CD4-positive, alpha-beta T cell (primary cell): ENCODE measurements at regions not wholly inside any gene's neighbourhood (a gene's known extent, or its start where the extent isn't known, plus 50 kb on each side); places are given as distances from the start of the nearest gene placed in this dataset.

ENCODE experiments used
- ATAC-seq: fragments of 200-7000 bp; cut with Tn5 transposase; one replicate; pipeline ENCODE4 v1.10.0; 2022; ENCODE audit warnings: mild to moderate bottlenecking; ENCODE audit not compliant: poor library complexity
- CTCF ChIA-PET: fragments of 350-600 bp; sonication (Branson Sonifier 250); formaldehyde crosslinking; loops from one replicate; lab custom pipeline; 2021; ENCODE audit warnings: antibody characterized with exemption, inconsistent platforms; lab: Charles Lee
- POLR2A ChIA-PET: fragments of 350-600 bp; sonication (Branson Sonifier 250); formaldehyde crosslinking; loops from one replicate; lab custom pipeline; 2021; ENCODE audit warnings: antibody characterized with exemption, inconsistent platforms; lab: Charles Lee
- DNase-seq, 14 experiments: peaks; one replicate each; pipeline ENCODE4 v3.0.0-alpha.2; 2013 to 2020; ENCODE audit warnings: mixed read lengths in 2 of 14
- H3K27ac ChIP-seq, 2 donors: one replicate each; pipeline versions ENCODE4 v1.5.1 to v1.7.0; 2013; ENCODE audit warnings: low read length in 2 of 2, low read depth in 1 of 2, mild to moderate bottlenecking in 1 of 2
- H3K27me3 ChIP-seq, 2 experiments: 1 replicate in 1 of 2; 2 replicates in 1 of 2; pipeline versions ENCODE4 v1.6.1 to v1.7.0; 2013; ENCODE audit warnings: low read length in 2 of 2, control low read depth in 1 of 2, mild to moderate bottlenecking in 1 of 2, moderate library complexity in 1 of 2; ENCODE audit not compliant: insufficient read depth in 2 of 2, control insufficient read depth in 1 of 2
- H3K36me3 ChIP-seq: one replicate; pipeline ENCODE4 v1.6.1; 2013; ENCODE audit warnings: low read length, control low read depth; ENCODE audit not compliant: insufficient read depth
- H3K4me1 ChIP-seq: one replicate; pipeline ENCODE4 v1.6.1; 2013; ENCODE audit warnings: low read length, control low read depth; ENCODE audit not compliant: insufficient read depth
- H3K4me3 ChIP-seq: one replicate; pipeline ENCODE4 v1.5.1; 2013; ENCODE audit warnings: mild to moderate bottlenecking, low read length, moderate library complexity
- H3K9me3 ChIP-seq, 2 experiments: 1 replicate in 1 of 2; 2 replicates in 1 of 2; pipeline versions ENCODE4 v1.6.1 to v1.7.0; 2013; ENCODE audit warnings: low read length in 2 of 2, mild to moderate bottlenecking in 2 of 2, control low read depth in 1 of 2, moderate library complexity in 1 of 2; ENCODE audit not compliant: control insufficient read depth in 1 of 2, insufficient read depth in 1 of 2
- H3K27ac Mint-ChIP-seq: one replicate; pipeline ENCODE4 v1.8.0; 2020; ENCODE audit warnings: mixed read lengths
- H3K27me3 Mint-ChIP-seq: one replicate; pipeline ENCODE4 v1.8.0; 2021; ENCODE audit warnings: mixed read lengths
- H3K36me3 Mint-ChIP-seq: one replicate; pipeline ENCODE4 v1.8.0; 2021; ENCODE audit warnings: low read depth, mixed read lengths
- H3K4me1 Mint-ChIP-seq: one replicate; pipeline ENCODE4 v1.8.0; 2021; ENCODE audit warnings: low read depth, mixed read lengths
- H3K4me3 Mint-ChIP-seq: one replicate; pipeline ENCODE4 v1.8.0; 2020; ENCODE audit warnings: mild to moderate bottlenecking, mixed read lengths
- H3K9me3 Mint-ChIP-seq: one replicate; pipeline ENCODE4 v1.8.0; 2020; ENCODE audit warnings: mixed read lengths
- CTCF ChIP-seq: fragments of 200-600 bp; IDR thresholded peaks from one replicate; pipeline ENCODE4 v1.8.0; 2022; ENCODE audit warnings: antibody characterized with exemption, mild to moderate bottlenecking
- intact Hi-C, 2 experiments: fragments of 100-400 bp; cut with DNase I in 1 of 2; cut with micrococcal nuclease in 1 of 2; formaldehyde crosslinking; loops; one replicate each; pipeline versions ENCODE4 v1.15.1 to v1.9.0; 2023 to 2025; cut with DNase I, micrococcal nuclease

GRCh38 chr2:71792926-71793761 is 339.8 kb downstream of the DYSF start:
- Mint-ChIP-seq H3K4me1 (no peaks in the 10 kb centered on the region), H3K36me3 (no peaks in the 10 kb centered on the region), H3K9me3 (no peaks in the 10 kb centered on the region), H3K4me3 (no peak overlapping the region), H3K27me3 (no peaks in the 10 kb centered on the region), H3K27ac (no peak overlapping the region)
- no peaks in the 10 kb centered on the region for H3K36me3 ChIP-seq
- intact Hi-C loops = no loop called here
- no peak overlapping the region for H3K27ac ChIP-seq
- ATAC-seq (no peak), DNase-seq (peak in 1 of 14 experiments; percentile 19)
- H3K4me1 ChIP-seq = no peaks in the 10 kb centered on the region
- H3K27me3 ChIP-seq = no peaks in the 10 kb centered on the region
- no peak overlapping the region for H3K4me3 ChIP-seq
- CTCF ChIA-PET = no interaction called here
- POLR2A ChIA-PET = no interaction called here
- peaks cover 0 to 4% of the 10 kb centered on the region in 2 experiments for H3K9me3 ChIP-seq
- TF ChIP-seq CTCF = no peak

- CTCF ChIA-PET = no interaction called here
- H3K27ac Mint-ChIP-seq = no peak overlapping the region
- TF ChIP-seq CTCF = no peak
These were observed 338.3 kb downstream of the DYSF start for GRCh38 chr2:71791501-71792135.

GRCh38 chr2:71791061-71791450 is 337.7 kb downstream of the DYSF start:
- no peaks in the 10 kb centered on the region for H3K9me3 Mint-ChIP-seq
- no peaks in the 10 kb centered on the region for H3K36me3 Mint-ChIP-seq
- no peaks in the 10 kb centered on the region for H3K27me3 Mint-ChIP-seq
- no peak overlapping the region for H3K4me3 Mint-ChIP-seq
- DNase-seq (peak in 1 of 14 experiments; percentile 11), ATAC-seq (no peak)
- Histone ChIP-seq H3K27me3 (no peaks in the 10 kb centered on the region), H3K4me3 (no peak overlapping the region), H3K4me1 (no peaks in the 10 kb centered on the region), H3K9me3 (peaks cover 0 to 4% of the 10 kb centered on the region in 2 experiments), H3K36me3 (no peaks in the 10 kb centered on the region), H3K27ac (no peak overlapping the region)
- TF ChIP-seq CTCF = no peak
- H3K4me1 Mint-ChIP-seq = no peaks in the 10 kb centered on the region
- CTCF ChIA-PET = no interaction called here
- POLR2A ChIA-PET = no interaction called here
- intact Hi-C loops = no loop called here
- no peak overlapping the region for H3K27ac Mint-ChIP-seq

More at GRCh38 chr2:71791501-71792135, 338.3 kb downstream of the DYSF start:
- Mint-ChIP-seq H3K4me3 (no peak overlapping the region), H3K36me3 (no peaks in the 10 kb centered on the region), H3K4me1 (no peaks in the 10 kb centered on the region), H3K27me3 (no peaks in the 10 kb centered on the region), H3K9me3 (no peaks in the 10 kb centered on the region)
- Histone ChIP-seq H3K36me3 (no peaks in the 10 kb centered on the region), H3K4me3 (no peak overlapping the region), H3K4me1 (no peaks in the 10 kb centered on the region), H3K9me3 (peaks cover 0 to 4% of the 10 kb centered on the region in 2 experiments), H3K27ac (no peak overlapping the region), H3K27me3 (no peaks in the 10 kb centered on the region)
- ATAC-seq = no peak
- peak in 1 of 14 experiments; percentile 19 for DNase-seq
- POLR2A ChIA-PET = no interaction called here
- intact Hi-C loops = no loop called here
